Ascending aorta (tissue), 2 donors: ENCODE measurements at regions not wholly inside any gene's neighbourhood (a gene's known extent, or its start where the extent isn't known, plus 50 kb on each side); places are given as distances from the start of the nearest gene placed in this dataset.
"Not testable (repeated sequence)": the region's sequence is repeated elsewhere in the genome, so short reads cannot be mapped to it uniquely, and the experiment has no call there.

ENCODE experiments used
- DNase-seq, 2 donors: peaks; one replicate each; pipeline ENCODE4 v3.0.0-alpha.2; 2019; ENCODE audit warnings: low spot score in 2 of 2
- H3K27ac ChIP-seq, 2 donors: fragments of 200-600 bp; sonication (generic); one replicate each; pipeline ENCODE4 v1.5.1; 2016 to 2017; ENCODE audit warnings: mild to moderate bottlenecking in 1 of 2
- H3K27me3 ChIP-seq: fragments of 200-600 bp; sonication (generic); one replicate; pipeline ENCODE4 v1.5.1; 2017
- H3K36me3 ChIP-seq, 2 donors: fragments of 200-600 bp; sonication (generic); one replicate each; pipeline ENCODE4 v1.5.1; 2016
- H3K4me1 ChIP-seq, 2 donors: fragments of 200-600 bp; sonication (generic); one replicate each; pipeline ENCODE4 v1.5.1; 2016 to 2017; ENCODE audit warnings: mild to moderate bottlenecking in 1 of 2
- H3K4me3 ChIP-seq, 2 donors: fragments of 200-600 bp; sonication (generic); one replicate each; pipeline ENCODE4 v1.5.1; 2016 to 2017; ENCODE audit warnings: mild to moderate bottlenecking in 1 of 2
- H3K9me3 ChIP-seq, 2 donors: fragments of 200-600 bp; sonication (generic); one replicate each; pipeline ENCODE4 v1.5.1; 2016
- intact Hi-C: fragments of 100-400 bp; cut with DNase I; formaldehyde crosslinking; loops from one replicate; pipeline ENCODE4 v1.15.1; 2023
- TF ChIP-seq, protein P1 (sequence below), 3 experiments: fragments of 200-600 bp in 2 of 3; fragments of 450-650 bp in 1 of 3; sonication (generic) in 2 of 3; IDR thresholded peaks; one replicate each; pipeline ENCODE4 v1.5.1; 2016 to 2019; ENCODE audit warnings: antibody characterized with exemption in 3 of 3, mild to moderate bottlenecking in 1 of 3, moderate library complexity in 1 of 3

DNA sequence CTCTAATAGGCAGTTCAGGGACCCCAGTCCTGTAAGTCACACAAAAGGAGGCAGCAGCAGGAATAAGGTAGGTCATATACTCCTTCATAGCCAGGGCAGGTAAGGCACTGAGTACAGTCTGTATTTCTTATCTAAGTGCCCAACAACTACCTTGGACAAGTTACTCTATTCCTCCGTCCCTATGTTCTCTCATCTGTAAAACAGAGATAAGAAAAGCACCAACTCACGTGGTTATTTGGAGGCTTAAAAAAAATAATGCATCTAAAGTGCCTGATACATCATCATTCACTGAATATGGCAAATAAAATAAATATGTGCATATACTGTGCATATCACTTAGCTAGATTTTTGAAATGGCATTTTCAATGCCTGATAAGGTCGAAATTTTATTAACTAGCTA, 298.1 kb upstream of the CDYL start:
- Histone ChIP-seq H3K36me3 (no peaks in the 10 kb centered on the region), H3K4me3 (no peak overlapping the region), H3K9me3 (no peaks in the 10 kb centered on the region), H3K27me3 (no peaks in the 10 kb centered on the region), H3K27ac (no peak overlapping the region), H3K4me1 (no peaks in the 10 kb centered on the region)
- intact Hi-C loops = no loop called here
- TF ChIP-seq, protein P1, sequence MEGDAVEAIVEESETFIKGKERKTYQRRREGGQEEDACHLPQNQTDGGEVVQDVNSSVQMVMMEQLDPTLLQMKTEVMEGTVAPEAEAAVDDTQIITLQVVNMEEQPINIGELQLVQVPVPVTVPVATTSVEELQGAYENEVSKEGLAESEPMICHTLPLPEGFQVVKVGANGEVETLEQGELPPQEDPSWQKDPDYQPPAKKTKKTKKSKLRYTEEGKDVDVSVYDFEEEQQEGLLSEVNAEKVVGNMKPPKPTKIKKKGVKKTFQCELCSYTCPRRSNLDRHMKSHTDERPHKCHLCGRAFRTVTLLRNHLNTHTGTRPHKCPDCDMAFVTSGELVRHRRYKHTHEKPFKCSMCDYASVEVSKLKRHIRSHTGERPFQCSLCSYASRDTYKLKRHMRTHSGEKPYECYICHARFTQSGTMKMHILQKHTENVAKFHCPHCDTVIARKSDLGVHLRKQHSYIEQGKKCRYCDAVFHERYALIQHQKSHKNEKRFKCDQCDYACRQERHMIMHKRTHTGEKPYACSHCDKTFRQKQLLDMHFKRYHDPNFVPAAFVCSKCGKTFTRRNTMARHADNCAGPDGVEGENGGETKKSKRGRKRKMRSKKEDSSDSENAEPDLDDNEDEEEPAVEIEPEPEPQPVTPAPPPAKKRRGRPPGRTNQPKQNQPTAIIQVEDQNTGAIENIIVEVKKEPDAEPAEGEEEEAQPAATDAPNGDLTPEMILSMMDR (IDR thresholded peaks at IDR 0.05) = no peak
- no peak for DNase-seq

DNA sequence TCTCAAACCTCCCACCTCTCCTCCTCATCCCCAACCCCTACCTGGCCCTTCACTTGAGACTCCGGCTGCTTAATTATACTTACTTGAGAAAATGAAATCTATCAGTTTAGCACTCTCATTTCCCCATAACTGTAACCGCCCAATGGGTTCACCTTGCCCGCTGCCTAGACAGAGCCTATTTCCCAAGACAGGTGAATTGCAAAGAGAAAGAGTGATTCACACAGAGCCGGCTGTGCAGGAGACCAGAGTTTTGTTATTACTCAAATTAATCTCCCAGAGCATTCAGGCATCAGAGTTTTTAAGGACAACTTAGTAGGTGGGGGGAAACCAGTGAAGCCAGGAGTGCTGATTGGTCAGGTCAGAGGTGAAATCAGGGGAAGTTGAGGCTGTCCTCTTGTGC, 301.4 kb upstream of the CDYL start:
- H3K4me1 ChIP-seq = no peaks in the 10 kb centered on the region
- H3K27ac ChIP-seq = no peak overlapping the region
- no peaks in the 10 kb centered on the region for H3K27me3 ChIP-seq
- H3K36me3 ChIP-seq = no peaks in the 10 kb centered on the region
- no peak overlapping the region for H3K4me3 ChIP-seq
- TF ChIP-seq, protein P1 (IDR thresholded peaks at IDR 0.05) = no peak
- H3K9me3 ChIP-seq = peaks cover 0 to 20% of the 10 kb centered on the region in 2 donors
- intact Hi-C loops = no loop called here
- DNase-seq = no peak

DNA sequence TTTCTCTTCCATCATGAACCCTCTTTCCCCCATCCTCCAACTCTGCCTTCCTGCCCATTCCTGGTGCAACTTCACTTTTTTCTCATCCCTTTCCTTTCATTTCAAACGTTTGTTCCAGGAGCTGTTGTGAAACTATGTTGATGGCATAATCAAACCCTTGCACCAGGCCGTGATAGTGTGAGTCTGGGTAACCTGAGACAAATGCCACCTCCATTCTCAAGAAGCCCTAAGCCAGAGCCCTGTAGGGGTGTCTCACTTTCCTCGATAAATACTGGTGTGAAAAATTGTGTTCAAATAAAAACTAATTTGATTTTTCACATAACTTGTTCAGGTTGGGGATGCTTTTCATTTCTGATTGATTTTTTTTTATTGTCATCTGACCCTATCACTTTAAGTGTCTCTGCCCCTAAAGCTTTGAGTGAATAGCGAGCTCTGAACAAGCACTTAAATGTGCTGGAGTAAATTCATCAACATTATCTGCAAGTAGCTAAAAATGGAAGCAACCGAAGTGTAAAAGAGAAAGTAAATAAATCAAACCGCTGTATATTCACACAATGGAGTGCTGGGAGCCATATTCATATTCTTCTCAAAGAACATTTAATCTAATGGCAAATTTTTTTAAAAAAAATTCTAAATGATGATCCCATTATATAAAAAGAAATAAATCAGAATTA, 303.1 kb upstream of the CDYL start:
- TF ChIP-seq, protein P1 (IDR thresholded peaks at IDR 0.05) = no peak
- Histone ChIP-seq H3K9me3 (peaks cover 0 to 20% of the 10 kb centered on the region in 2 donors), H3K4me1 (no peaks in the 10 kb centered on the region), H3K27ac (no peak overlapping the region), H3K36me3 (no peaks in the 10 kb centered on the region), H3K4me3 (no peak overlapping the region), H3K27me3 (no peaks in the 10 kb centered on the region)
- intact Hi-C loops = no loop called here
- DNase-seq = no peak

DNA sequence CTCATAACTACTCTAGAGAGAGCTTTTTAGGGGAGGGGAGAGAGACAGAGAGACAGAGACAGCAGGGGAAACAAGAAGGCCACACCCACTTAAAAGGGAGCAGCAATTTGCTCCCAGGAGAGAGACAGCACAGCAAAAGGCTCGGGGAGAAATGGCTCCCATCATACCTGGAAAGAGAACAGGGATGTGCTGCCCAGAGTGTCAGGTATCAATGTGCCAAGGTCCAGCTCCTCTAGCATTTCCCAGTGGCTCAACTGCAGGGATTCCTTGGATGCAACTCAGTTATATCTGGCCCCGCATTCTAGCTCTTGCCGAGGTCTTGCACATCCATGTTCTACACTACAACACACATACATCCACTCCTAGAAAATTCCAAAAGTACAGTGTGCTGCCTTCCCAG, 304.0 kb upstream of the CDYL start:
- no peak for DNase-seq
- H3K27ac ChIP-seq = no peak overlapping the region
- intact Hi-C loops = no loop called here
- H3K4me1 ChIP-seq = no peaks in the 10 kb centered on the region
- TF ChIP-seq, protein P1 (IDR thresholded peaks at IDR 0.05) = no peak
- no peaks in the 10 kb centered on the region for H3K27me3 ChIP-seq
- no peaks in the 10 kb centered on the region for H3K36me3 ChIP-seq
- H3K4me3 ChIP-seq = no peak overlapping the region
- H3K9me3 ChIP-seq = peaks cover 0 to 20% of the 10 kb centered on the region in 2 donors

DNA sequence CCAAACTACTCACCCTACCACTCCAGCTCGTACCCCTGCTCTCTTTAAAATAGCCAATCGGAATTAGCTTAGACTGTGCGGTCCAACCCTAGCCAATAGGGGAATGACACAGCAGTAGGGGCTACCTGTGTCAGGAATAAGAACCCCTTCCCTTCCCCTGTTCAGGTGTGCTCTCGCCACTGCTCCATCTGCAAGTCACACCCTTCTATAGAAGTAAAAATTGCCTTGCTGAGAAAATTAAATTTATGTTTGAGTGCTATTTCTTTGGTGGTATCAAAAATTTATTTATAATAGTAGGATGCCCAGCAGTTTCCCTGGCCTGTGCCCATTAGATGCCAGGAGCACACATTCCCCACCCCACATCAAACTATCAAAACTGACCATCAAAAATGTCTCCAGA, 304.7 kb upstream of the CDYL start:
- H3K4me1 ChIP-seq, H3K27me3 ChIP-seq: not testable (repeated sequence)

DNA sequence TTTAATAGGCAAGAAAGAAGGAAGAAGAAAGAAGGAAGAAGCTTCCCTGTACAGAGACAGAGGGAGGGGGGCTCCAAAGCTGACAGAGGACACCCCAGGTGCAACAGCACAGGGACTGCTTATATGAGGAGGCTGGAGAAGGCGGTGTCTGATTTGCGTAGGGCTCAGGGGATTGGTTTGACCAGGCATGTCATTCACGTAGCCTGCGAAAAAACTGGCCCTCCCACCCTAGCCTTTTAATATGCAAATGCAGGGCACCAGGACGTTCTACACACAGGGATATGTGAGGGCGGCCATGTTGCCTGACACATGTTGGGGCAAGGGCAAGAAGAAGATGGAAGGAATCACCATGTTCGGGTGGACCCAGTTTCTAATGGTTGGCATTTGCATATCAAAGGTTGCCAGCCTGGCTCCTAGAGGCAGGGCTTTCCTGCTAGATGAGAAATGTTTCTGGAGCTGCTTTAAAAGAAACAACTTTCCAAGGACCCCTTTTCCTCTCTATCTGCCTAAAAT, 305.4 kb upstream of the CDYL start:
- DNase-seq = no peak
- Histone ChIP-seq H3K9me3 (peaks cover 0 to 20% of the 10 kb centered on the region in 2 donors), H3K36me3 (no peaks in the 10 kb centered on the region), H3K27me3 (no peaks in the 10 kb centered on the region), H3K27ac (no peak overlapping the region), H3K4me1 (no peaks in the 10 kb centered on the region), H3K4me3 (no peak overlapping the region)
- intact Hi-C loops = no loop called here
- TF ChIP-seq, protein P1 (IDR thresholded peaks at IDR 0.05) = no peak

More for the DNA sequence above, 304.7 kb upstream of the CDYL start:
- H3K36me3 ChIP-seq, H3K4me3 ChIP-seq, intact Hi-C loops, DNase-seq, H3K27ac ChIP-seq: not testable (repeated sequence)
- H3K9me3 ChIP-seq = peaks cover 0 to 20% of the 10 kb centered on the region in 2 donors
